ENCODE measurements at regions not wholly inside any gene's neighbourhood (a gene's known extent, or its start where the extent isn't known, plus 50 kb on each side); places are given as distances from the start of the nearest gene placed in this dataset.

DNA sequence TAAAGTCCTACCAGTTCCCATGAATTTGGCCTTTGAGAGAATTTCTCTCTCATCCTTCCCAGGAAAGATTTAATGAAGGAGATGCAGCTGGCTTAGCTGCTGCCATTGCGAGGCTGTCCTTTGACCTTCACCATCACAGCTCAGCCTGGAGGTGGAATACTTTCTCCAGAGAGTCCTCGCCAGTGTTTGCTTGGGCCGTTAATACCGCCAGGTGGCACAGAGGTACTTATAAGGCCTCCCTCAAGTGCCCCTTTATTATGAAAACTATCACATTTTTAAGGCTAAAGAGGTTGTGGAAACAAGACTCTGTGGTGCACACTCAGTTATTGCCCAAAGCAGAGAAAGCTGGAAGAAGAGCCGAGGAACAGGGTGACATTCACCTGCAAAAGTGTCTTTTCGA, 330.6 kb downstream of the CCSER2 start:
- no peaks in the 10 kb centered on the region for H4K20me1 ChIP-seq (ENCODE audit: insufficient read depth, low read length)
- no peaks in the 10 kb centered on the region for H3K27me3 ChIP-seq (ENCODE audit: insufficient read depth, low read length)
- no peak overlapping the region for H3K27ac ChIP-seq (ENCODE audit: low read depth, low read length)
- Mint-ChIP-seq H3K36me3 (ENCODE audit: low read depth, unreplicated experiment) (no peaks in the 10 kb centered on the region), H3K27ac (ENCODE audit: unreplicated experiment) (no peak overlapping the region), H3K4me3 (ENCODE audit: unreplicated experiment) (no peak overlapping the region), H3K4me1 (ENCODE audit: low read depth, unreplicated experiment) (no peaks in the 10 kb centered on the region), H3K27me3 (ENCODE audit: low read depth, unreplicated experiment) (peaks cover 17% of the 10 kb centered on the region), H3K9me3 (ENCODE audit: unreplicated experiment) (no peaks in the 10 kb centered on the region)
- H3K4me1 ChIP-seq (ENCODE audit: insufficient read depth, low read length), result no peaks in the 10 kb centered on the region
- no peak for DNase-seq (ENCODE audit: low read depth)
- no peak overlapping the region for H3K9ac ChIP-seq (ENCODE audit: low read length)
- H3K79me2 ChIP-seq (ENCODE audit: insufficient read depth, low read length), result no peaks in the 10 kb centered on the region
- TF ChIP-seq, protein P1, sequence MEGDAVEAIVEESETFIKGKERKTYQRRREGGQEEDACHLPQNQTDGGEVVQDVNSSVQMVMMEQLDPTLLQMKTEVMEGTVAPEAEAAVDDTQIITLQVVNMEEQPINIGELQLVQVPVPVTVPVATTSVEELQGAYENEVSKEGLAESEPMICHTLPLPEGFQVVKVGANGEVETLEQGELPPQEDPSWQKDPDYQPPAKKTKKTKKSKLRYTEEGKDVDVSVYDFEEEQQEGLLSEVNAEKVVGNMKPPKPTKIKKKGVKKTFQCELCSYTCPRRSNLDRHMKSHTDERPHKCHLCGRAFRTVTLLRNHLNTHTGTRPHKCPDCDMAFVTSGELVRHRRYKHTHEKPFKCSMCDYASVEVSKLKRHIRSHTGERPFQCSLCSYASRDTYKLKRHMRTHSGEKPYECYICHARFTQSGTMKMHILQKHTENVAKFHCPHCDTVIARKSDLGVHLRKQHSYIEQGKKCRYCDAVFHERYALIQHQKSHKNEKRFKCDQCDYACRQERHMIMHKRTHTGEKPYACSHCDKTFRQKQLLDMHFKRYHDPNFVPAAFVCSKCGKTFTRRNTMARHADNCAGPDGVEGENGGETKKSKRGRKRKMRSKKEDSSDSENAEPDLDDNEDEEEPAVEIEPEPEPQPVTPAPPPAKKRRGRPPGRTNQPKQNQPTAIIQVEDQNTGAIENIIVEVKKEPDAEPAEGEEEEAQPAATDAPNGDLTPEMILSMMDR (IDR thresholded peaks at IDR 0.05; ENCODE audit: insufficient read depth, low read depth, low read length), result no peak
- TF ChIP-seq EZH2 (IDR thresholded peaks at IDR 0.05; ENCODE audit: insufficient read depth, low read length), result no peak
- H2AFZ ChIP-seq (ENCODE audit: low read depth, low read length), result no peak overlapping the region
- H3K4me3 ChIP-seq (ENCODE audit: insufficient read depth, low read depth, low read length), result no peak overlapping the region
- no peaks in the 10 kb centered on the region for H3K36me3 ChIP-seq (ENCODE audit: insufficient read depth, low read length)
- no peak overlapping the region for H3K4me2 ChIP-seq (ENCODE audit: low read length)
- no peaks in the 10 kb centered on the region for H3K9me3 ChIP-seq (ENCODE audit: insufficient read depth, low read depth, low read length)
- FAIRE-seq, result no peak

DNA sequence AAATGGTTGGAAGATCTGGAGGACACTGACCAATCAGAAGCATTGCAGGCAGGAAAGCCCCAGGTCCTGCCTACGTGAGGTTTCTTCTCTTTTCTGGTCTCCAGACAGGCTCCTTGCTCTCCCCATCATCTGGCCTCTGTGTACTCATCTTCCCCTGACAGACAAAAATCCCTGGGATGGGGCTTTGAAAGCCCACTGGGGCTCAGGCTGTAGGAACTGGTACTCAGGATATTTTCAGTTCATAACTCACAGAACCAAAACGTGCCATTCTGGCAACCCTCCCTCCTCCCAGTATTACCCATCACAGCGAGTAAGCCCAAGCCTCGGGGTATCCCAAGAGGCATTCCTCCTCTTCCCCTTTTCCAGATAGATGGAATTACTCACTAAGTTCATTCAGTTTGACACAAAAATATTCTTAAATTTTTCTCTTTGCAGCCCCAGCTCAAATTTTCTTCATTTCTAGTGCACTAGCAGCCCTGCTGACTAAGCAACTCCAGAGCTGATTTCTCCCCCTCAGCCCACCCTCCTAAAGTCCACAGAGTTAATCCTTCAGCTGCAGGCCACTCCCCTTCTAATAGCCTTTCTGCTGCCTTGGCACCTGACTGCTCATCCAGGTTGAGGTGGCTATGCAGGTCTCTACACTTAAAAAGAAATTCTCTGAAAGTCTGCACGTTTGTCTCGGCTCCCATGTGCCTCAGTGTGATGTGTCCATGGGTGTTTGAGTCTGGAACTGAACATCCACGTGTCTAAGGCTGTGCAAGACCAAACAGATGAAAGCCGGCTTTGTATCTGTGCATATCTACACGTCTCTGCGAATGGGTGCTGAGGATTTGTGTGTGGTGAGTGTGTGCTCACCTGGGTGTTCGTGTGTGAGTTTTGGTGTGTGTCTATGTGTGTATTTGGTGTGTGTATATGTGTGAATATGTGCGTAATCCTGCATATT, 331.4 kb downstream of the CCSER2 start:
- Histone ChIP-seq H3K4me3 (ENCODE audit: insufficient read depth, low read depth, low read length) (no peak overlapping the region), H3K9ac (ENCODE audit: low read length) (no peak overlapping the region), H3K4me2 (ENCODE audit: low read length) (no peak overlapping the region), H3K36me3 (ENCODE audit: insufficient read depth, low read length) (no peaks in the 10 kb centered on the region), H3K79me2 (ENCODE audit: insufficient read depth, low read length) (no peaks in the 10 kb centered on the region), H3K27ac (ENCODE audit: low read depth, low read length) (no peak overlapping the region), H3K9me3 (ENCODE audit: insufficient read depth, low read depth, low read length) (no peaks in the 10 kb centered on the region), H3K27me3 (ENCODE audit: insufficient read depth, low read length) (no peaks in the 10 kb centered on the region), H2AFZ (ENCODE audit: low read depth, low read length) (no peak overlapping the region), H3K4me1 (ENCODE audit: insufficient read depth, low read length) (no peaks in the 10 kb centered on the region), H4K20me1 (ENCODE audit: insufficient read depth, low read length) (no peaks in the 10 kb centered on the region)
- Mint-ChIP-seq H3K36me3 (ENCODE audit: low read depth, unreplicated experiment) (no peaks in the 10 kb centered on the region), H3K4me1 (ENCODE audit: low read depth, unreplicated experiment) (no peaks in the 10 kb centered on the region), H3K27me3 (ENCODE audit: low read depth, unreplicated experiment) (peaks cover 23% of the 10 kb centered on the region), H3K4me3 (ENCODE audit: unreplicated experiment) (no peak overlapping the region), H3K27ac (ENCODE audit: unreplicated experiment) (no peak overlapping the region), H3K9me3 (ENCODE audit: unreplicated experiment) (no peaks in the 10 kb centered on the region)
- no peak for DNase-seq (ENCODE audit: low read depth)
- FAIRE-seq, result no peak
- TF ChIP-seq, protein P1 (IDR thresholded peaks at IDR 0.05; ENCODE audit: insufficient read depth, low read depth, low read length), result no peak
- TF ChIP-seq EZH2 (IDR thresholded peaks at IDR 0.05; ENCODE audit: insufficient read depth, low read length), result no peak
